ENCODE measurements at regions not wholly inside any gene's neighbourhood (a gene's known extent, or its start where the extent isn't known, plus 50 kb on each side); places are given as distances from the start of the nearest gene placed in this dataset.

- Histone ChIP-seq H3K4me3 (no peak overlapping the region), H3K27me3 (no peaks in the 10 kb centered on the region), H3K36me3 (no peaks in the 10 kb centered on the region), H3K9me3 (no peaks in the 10 kb centered on the region)
- no peak for DNase-seq
Measured at GRCh38 chr10:78614744-78615143, 454.0 kb upstream of the ZMIZ1 start.

GRCh38 chr10:78616125-78616695, 452.6 kb upstream of the ZMIZ1 start:
- Histone ChIP-seq H3K4me3 (no peak overlapping the region), H3K27me3 (no peaks in the 10 kb centered on the region), H3K36me3 (no peaks in the 10 kb centered on the region), H3K9me3 (no peaks in the 10 kb centered on the region)
- no peak for DNase-seq

- Histone ChIP-seq H3K36me3 (no peaks in the 10 kb centered on the region), H3K9me3 (no peaks in the 10 kb centered on the region), H3K4me3 (no peak overlapping the region), H3K27me3 (no peaks in the 10 kb centered on the region)
- no peak for DNase-seq
Measured at GRCh38 chr10:78617115-78617514, 451.7 kb upstream of the ZMIZ1 start.

GRCh38 chr10:78617631-78618030, 451.1 kb upstream of the ZMIZ1 start:
- H3K36me3 ChIP-seq: no peaks in the 10 kb centered on the region

GRCh38 chr10:78618050-78618449, 450.7 kb upstream of the ZMIZ1 start:
- Histone ChIP-seq H3K36me3 (no peaks in the 10 kb centered on the region), H3K27me3 (no peaks in the 10 kb centered on the region), H3K9me3 (no peaks in the 10 kb centered on the region), H3K4me3 (no peak overlapping the region)
- no peak for DNase-seq

More at GRCh38 chr10:78617631-78618030, 451.1 kb upstream of the ZMIZ1 start:
- no peaks in the 10 kb centered on the region for H3K9me3 ChIP-seq
- no peak for DNase-seq
- H3K4me3 ChIP-seq: no peak overlapping the region
- no peaks in the 10 kb centered on the region for H3K27me3 ChIP-seq

GRCh38 chr10:78619115-78619851, 449.5 kb upstream of the ZMIZ1 start:
- H3K36me3 ChIP-seq: no peaks in the 10 kb centered on the region
- H3K9me3 ChIP-seq: no peaks in the 10 kb centered on the region
- no peak for DNase-seq
- no peaks in the 10 kb centered on the region for H3K27me3 ChIP-seq
- no peak overlapping the region for H3K4me3 ChIP-seq

GRCh38 chr10:78619896-78620295, 448.9 kb upstream of the ZMIZ1 start:
- Histone ChIP-seq H3K27me3 (no peaks in the 10 kb centered on the region), H3K4me3 (no peak overlapping the region), H3K9me3 (no peaks in the 10 kb centered on the region), H3K36me3 (no peaks in the 10 kb centered on the region)
- no peak for DNase-seq

GRCh38 chr10:78620985-78621799, 447.6 kb upstream of the ZMIZ1 start:
- no peak for DNase-seq

GRCh38 chr10:78623578-78624215, 445.1 kb upstream of the ZMIZ1 start:
- DNase-seq: peak; percentile 26

More at GRCh38 chr10:78620985-78621799, 447.6 kb upstream of the ZMIZ1 start:
- Histone ChIP-seq H3K4me3 (no peak overlapping the region), H3K36me3 (no peaks in the 10 kb centered on the region), H3K9me3 (no peaks in the 10 kb centered on the region), H3K27me3 (no peaks in the 10 kb centered on the region)

GRCh38 chr10:78624791-78625190, 444.0 kb upstream of the ZMIZ1 start:
- H3K36me3 ChIP-seq: no peaks in the 10 kb centered on the region
- H3K4me3 ChIP-seq: no peak overlapping the region
- H3K27me3 ChIP-seq: no peaks in the 10 kb centered on the region
- no peak for DNase-seq
- H3K9me3 ChIP-seq: no peaks in the 10 kb centered on the region

More at GRCh38 chr10:78623578-78624215, 445.1 kb upstream of the ZMIZ1 start:
- Histone ChIP-seq H3K4me3 (no peak overlapping the region), H3K36me3 (no peaks in the 10 kb centered on the region), H3K9me3 (no peaks in the 10 kb centered on the region), H3K27me3 (no peaks in the 10 kb centered on the region)

GRCh38 chr10:78626471-78626870, 442.3 kb upstream of the ZMIZ1 start:
- Histone ChIP-seq H3K9me3 (no peaks in the 10 kb centered on the region), H3K36me3 (no peaks in the 10 kb centered on the region), H3K4me3 (no peak overlapping the region), H3K27me3 (no peaks in the 10 kb centered on the region)
- no peak for DNase-seq

- no peak for DNase-seq
- no peaks in the 10 kb centered on the region for H3K9me3 ChIP-seq
- no peaks in the 10 kb centered on the region for H3K27me3 ChIP-seq
- no peak overlapping the region for H3K4me3 ChIP-seq
- H3K36me3 ChIP-seq: no peaks in the 10 kb centered on the region
Measured at GRCh38 chr10:78627254-78627795, 441.4 kb upstream of the ZMIZ1 start.

GRCh38 chr10:78628976-78629375, 439.8 kb upstream of the ZMIZ1 start:
- no peaks in the 10 kb centered on the region for H3K9me3 ChIP-seq
- H3K4me3 ChIP-seq: no peak overlapping the region
- no peaks in the 10 kb centered on the region for H3K27me3 ChIP-seq
- DNase-seq: no peak
- H3K36me3 ChIP-seq: no peaks in the 10 kb centered on the region

GRCh38 chr10:78629773-78630172, 439.0 kb upstream of the ZMIZ1 start:
- Histone ChIP-seq H3K9me3 (no peaks in the 10 kb centered on the region), H3K36me3 (no peaks in the 10 kb centered on the region), H3K4me3 (no peak overlapping the region), H3K27me3 (no peaks in the 10 kb centered on the region)
- no peak for DNase-seq

- Histone ChIP-seq H3K9me3 (no peaks in the 10 kb centered on the region), H3K4me3 (no peak overlapping the region), H3K27me3 (no peaks in the 10 kb centered on the region), H3K36me3 (no peaks in the 10 kb centered on the region)
- DNase-seq: no peak
Measured at GRCh38 chr10:78630944-78631838, 437.6 kb upstream of the ZMIZ1 start.

GRCh38 chr10:78634389-78634815, 434.4 kb upstream of the ZMIZ1 start:
- no peaks in the 10 kb centered on the region for H3K9me3 ChIP-seq
- no peaks in the 10 kb centered on the region for H3K27me3 ChIP-seq
- H3K36me3 ChIP-seq: no peaks in the 10 kb centered on the region
- DNase-seq: peak; percentile 51
- H3K4me3 ChIP-seq: no peak overlapping the region
